NCI-H2196 (cell line): ENCODE measurements at regions not wholly inside any gene's neighbourhood (a gene's known extent, or its start where the extent isn't known, plus 50 kb on each side); places are given as distances from the start of the nearest gene placed in this dataset.
"Not testable (repeated sequence)": the region's sequence is repeated elsewhere in the genome, so short reads cannot be mapped to it uniquely, and the experiment has no call there.

Experiments
- DNase-seq: peaks from one replicate; lab custom pipeline; 2025; ENCODE audit not compliant: unreplicated experiment; lab: John Stamatoyannopoulos, UW

DNA sequence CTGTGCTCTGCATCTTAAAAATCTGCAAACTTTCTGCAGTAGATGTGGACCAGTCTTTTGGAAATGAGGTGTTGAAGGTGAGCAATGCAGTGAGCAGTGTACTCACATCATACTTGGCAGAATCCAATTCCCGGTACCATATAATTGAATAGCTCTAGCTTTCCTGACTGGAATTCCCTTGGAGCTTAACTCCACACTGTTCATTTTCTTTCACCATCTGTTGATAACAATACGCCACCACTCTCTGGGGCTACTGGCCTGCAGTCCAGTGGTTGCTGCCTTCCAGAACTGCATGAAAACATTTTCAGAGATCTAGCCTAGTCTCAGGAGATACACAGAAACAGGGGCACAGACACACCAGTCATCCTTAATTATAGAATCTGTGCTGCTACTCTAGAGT lies 820.0 kb upstream of the NXPH2 start:
- DNase-seq, result no peak

DNA sequence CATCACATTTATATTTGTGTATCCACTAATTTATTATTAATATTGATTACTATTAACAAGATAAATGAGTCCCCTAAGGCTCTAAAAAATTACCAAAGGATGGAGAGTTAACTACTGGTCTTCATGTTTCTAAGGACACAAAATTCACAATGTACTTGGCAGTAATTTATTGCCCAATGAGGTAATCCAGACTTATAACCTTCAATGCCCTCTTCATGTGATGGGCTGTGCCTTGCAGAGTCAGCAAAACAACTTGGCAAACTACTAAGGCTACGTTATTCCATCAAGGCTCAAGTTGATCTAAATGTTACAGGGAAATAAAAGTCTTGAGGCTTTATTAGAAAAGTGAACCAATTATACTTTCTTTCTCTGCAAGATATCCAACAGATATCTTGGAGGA lies 804.9 kb upstream of the NXPH2 start:
- DNase-seq, result no peak

GRCh38 chr2:139574371-139574770 lies 794.2 kb upstream of the NXPH2 start:
- DNase-seq, result no peak

- DNase-seq, result no peak
Measured at GRCh38 chr2:139556789-139557188, 776.6 kb upstream of the NXPH2 start.

GRCh38 chr2:139550873-139551272 lies 770.7 kb upstream of the NXPH2 start:
- DNase-seq, result no peak

DNA sequence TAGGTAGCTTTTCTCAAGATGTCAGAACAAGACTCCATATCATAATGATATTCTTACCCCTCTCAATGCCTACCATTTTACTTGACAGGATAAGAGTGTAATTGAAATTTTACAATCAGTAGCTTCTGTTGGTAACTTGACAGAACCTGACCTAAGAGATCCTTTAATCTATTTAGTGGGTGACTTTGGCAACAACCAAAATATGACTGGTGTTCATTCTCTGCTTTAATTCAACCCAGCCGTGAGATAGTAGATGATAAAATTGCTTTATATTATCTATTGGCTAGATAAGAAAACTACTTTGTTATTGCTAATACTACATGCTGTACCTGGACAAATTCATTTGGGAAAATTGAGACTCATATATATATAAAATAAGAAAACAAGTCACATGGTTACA lies 770.2 kb upstream of the NXPH2 start:
- no peak for DNase-seq

- no peak for DNase-seq
Measured at GRCh38 chr2:139544186-139544851, 764.1 kb upstream of the NXPH2 start.

DNA sequence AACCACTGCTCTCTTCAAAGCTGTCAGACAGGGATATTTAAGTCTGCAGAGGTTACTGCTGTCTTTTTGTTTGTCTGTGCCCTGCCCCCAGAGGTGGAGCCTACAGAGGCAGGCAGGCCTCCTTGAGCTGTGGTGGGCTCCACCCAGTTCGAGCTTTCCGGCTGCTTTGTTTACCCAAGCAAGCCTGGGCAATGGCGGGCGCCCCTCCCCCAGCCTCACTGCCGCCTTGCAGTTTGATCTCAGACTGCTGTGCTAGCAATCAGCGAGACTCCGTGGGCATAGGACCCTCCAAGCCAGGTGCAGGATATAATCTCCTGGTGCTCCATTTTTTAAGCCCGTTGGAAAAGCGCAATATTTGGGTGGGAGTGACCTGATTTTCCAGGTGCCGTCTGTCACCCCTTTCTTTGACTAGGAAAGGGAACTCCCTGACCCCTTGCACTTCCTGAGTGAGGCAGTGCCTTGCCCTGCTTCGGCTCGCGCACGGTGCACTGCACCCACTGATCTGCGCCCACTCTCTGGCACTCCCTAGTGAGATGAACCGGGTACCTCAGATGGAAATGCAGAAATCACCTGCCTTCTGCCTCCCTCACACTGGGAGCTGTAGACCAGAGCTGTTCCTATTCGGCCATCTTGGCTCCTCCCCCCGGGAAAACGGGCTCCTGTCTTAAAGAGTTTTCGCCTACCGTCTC lies 758.3 kb upstream of the NXPH2 start:
- DNase-seq, result not testable (repeated sequence)

GRCh38 chr2:139529080-139529479 lies 748.9 kb upstream of the NXPH2 start:
- no peak for DNase-seq

GRCh38 chr2:139526781-139527180 lies 746.6 kb upstream of the NXPH2 start:
- DNase-seq, result no peak

DNA sequence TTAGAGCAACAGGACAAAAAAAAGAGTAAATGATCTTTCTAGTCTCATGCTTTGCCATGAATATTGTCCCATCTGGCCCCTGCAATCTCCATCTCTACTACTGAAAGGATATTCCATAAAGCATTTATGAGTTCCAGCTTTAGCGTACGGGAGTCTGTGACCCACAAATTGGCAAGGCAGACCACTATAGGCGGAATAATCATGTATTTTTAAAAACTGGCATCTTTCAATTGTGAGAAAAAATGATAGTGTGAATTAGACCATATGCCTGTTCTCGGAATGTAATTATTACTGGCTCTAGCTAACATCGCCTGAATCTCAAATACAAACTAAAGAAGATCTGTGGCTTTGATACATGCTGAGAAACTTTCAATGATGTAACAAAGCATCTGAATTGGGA lies 738.1 kb upstream of the NXPH2 start:
- DNase-seq, result no peak

GRCh38 chr2:139514951-139515350 lies 734.8 kb upstream of the NXPH2 start:
- DNase-seq, result no peak

GRCh38 chr2:139495851-139496250 lies 715.7 kb upstream of the NXPH2 start:
- DNase-seq, result no peak

DNA sequence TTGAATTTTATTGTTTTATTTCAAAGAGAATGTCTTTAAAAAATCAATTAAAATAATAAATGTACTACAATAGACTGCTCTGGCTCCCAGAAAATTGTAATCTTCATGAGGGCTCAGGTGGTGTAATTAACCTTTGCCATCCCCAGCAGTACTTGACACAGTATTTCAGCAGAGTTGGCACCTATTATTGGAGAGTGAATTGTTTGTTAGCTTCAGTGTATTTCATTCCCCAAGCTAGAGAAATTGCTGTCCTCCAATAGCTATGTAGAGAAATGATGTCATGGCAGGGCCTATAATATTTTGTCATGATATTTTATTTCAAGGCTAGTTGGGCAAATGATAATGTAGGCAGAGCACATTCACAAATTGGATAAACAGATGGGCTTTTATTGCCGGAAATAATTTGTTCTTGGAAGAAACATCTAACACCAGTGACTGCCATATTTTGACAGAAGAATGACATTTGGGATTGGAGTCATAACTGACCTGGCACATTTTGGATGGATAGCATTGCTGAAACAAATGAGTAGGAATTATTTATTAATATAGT lies 712.0 kb upstream of the NXPH2 start:
- DNase-seq, result no peak

GRCh38 chr2:139480161-139480650 lies 700.0 kb upstream of the NXPH2 start:
- no peak for DNase-seq

GRCh38 chr2:139478165-139478914 lies 698.1 kb upstream of the NXPH2 start:
- DNase-seq, result no peak

DNA sequence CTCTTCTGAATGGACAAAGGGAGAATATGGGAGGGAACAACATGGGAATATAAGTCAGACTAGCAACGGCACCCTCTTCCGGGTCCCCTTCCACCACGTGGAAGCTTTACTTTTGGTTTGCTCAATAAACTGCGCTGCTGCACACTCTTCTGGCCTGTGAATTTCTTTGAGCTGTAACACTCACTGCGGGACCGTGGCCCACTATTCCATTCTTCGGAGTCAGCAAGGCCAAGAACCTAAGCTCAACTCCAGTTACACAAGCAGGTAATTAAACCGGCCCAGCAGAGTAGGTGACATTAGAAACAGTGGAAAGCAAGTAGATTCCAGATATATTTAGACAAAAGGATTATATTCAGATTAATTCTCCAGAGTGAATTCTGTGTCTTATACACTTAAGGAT lies 697.4 kb upstream of the NXPH2 start:
- DNase-seq, result no peak

- DNase-seq, result no peak
Measured at GRCh38 chr2:139469985-139470384, 689.8 kb upstream of the NXPH2 start.

GRCh38 chr2:139465789-139466188 lies 685.6 kb upstream of the NXPH2 start:
- DNase-seq, result no peak

DNA sequence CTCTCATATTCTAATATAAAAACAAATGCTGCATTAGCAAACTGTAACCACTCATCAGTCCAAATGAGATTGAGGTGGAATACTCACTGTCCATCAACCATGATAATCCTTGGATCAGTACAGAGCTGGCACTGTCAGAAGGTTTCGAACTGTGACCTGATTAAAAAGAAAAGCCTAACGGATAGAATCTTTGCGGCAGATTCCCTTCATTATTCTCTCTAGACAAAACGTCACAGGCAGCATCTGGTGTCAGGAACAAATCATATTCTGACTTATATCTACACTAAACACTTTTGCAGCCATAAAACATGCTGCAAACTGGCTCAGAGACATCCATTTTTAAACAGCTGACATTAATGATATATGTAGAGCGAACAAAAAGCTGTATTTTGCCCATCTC lies 677.7 kb upstream of the NXPH2 start:
- no peak for DNase-seq

GRCh38 chr2:139454251-139454650 lies 674.1 kb upstream of the NXPH2 start:
- DNase-seq, result no peak

DNA sequence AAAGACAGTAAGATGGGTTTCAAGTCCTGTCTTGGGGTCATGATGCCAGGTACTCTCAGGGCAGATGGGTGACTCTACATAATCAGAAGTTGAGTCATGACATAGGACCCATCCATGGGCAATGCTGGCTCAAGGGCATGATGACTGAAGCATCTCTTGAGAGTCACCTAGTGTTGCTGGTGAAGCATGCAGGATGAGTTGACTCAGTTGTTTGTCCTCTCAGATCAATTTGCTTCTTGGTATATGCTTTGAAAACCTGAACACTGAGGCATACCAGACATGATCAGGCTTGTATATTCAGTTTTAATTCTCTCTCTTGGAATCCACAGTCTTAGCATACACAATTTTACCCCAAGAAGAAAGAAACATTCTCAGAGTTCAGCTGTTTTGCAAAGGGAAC lies 658.9 kb upstream of the NXPH2 start:
- no peak for DNase-seq
